Smooth muscle cell (in vitro differentiated cells): ENCODE measurements at regions not wholly inside any gene's neighbourhood (a gene's known extent, or its start where the extent isn't known, plus 50 kb on each side); places are given as distances from the start of the nearest gene placed in this dataset.

Experiments used
- DNase-seq: peaks from one replicate; lab custom pipeline; 2025; ENCODE audit not compliant: unreplicated experiment; lab: John Stamatoyannopoulos, UW
- H2AFZ ChIP-seq: fragments of 200-600 bp; sonication (generic); 2 replicates; pipeline ENCODE4 v1.6.0; 2016; ENCODE audit warnings: antibody characterized with exemption, low read depth, mild to moderate bottlenecking
- H3F3A ChIP-seq: fragments of 200-600 bp; sonication (generic); 2 replicates; pipeline ENCODE4 v1.6.0; 2017; ENCODE audit warnings: antibody characterized with exemption, low read depth
- H3K27ac ChIP-seq: fragments of 200-600 bp; sonication (generic); 2 replicates; pipeline ENCODE4 v1.5.1; 2016; ENCODE audit warnings: low read depth, mild to moderate bottlenecking
- H3K27me3 ChIP-seq: fragments of 200-600 bp; sonication (generic); 2 replicates; pipeline ENCODE4 v1.6.1; 2016; ENCODE audit warnings: low read depth, mild to moderate bottlenecking
- H3K36me3 ChIP-seq: fragments of 200-600 bp; sonication (generic); 2 replicates; pipeline ENCODE4 v1.5.1; 2016; ENCODE audit warnings: low read depth
- H3K4me1 ChIP-seq: fragments of 200-600 bp; sonication (generic); 2 replicates; pipeline ENCODE4 v1.5.1; 2016; ENCODE audit warnings: low read depth
- H3K4me2 ChIP-seq: fragments of 200-600 bp; sonication (generic); 2 replicates; pipeline ENCODE4 v1.6.0; 2016; ENCODE audit warnings: mild to moderate bottlenecking
- H3K4me3 ChIP-seq: fragments of 200-600 bp; sonication (generic); 2 replicates; pipeline ENCODE4 v1.5.1; 2016; ENCODE audit warnings: mild to moderate bottlenecking
- H3K79me2 ChIP-seq: fragments of 200-600 bp; sonication (generic); 2 replicates; pipeline ENCODE4 v1.6.0; 2016; ENCODE audit warnings: low read depth, mild to moderate bottlenecking
- H3K9ac ChIP-seq: fragments of 200-600 bp; sonication (generic); 2 replicates; pipeline ENCODE4 v1.6.0; 2016; ENCODE audit warnings: low read depth
- H3K9me3 ChIP-seq: fragments of 200-600 bp; sonication (generic); replicated peaks from 2 replicates; pipeline ENCODE4 v1.5.1; 2016; ENCODE audit warnings: low read depth
- H4K20me1 ChIP-seq: fragments of 200-600 bp; sonication (generic); 2 replicates; pipeline ENCODE4 v1.6.0; 2016; ENCODE audit warnings: low read depth
- WGBS: methylation state at CpG from one replicate; pipeline ENCODE4 v1.1.7; 2016; ENCODE audit warnings: low lambda C conversion rate; 5-methylcytosine and 5-hydroxymethylcytosine counted together
- TF ChIP-seq, protein P1 (sequence below): fragments of 200-600 bp; sonication (generic); IDR thresholded peaks from 2 replicates; pipeline ENCODE4 v1.5.1; 2017; ENCODE audit warnings: borderline replicate concordance, mild to moderate bottlenecking, antibody characterized with exemption; ENCODE audit not compliant: insufficient read depth, poor library complexity, severe bottlenecking

DNA sequence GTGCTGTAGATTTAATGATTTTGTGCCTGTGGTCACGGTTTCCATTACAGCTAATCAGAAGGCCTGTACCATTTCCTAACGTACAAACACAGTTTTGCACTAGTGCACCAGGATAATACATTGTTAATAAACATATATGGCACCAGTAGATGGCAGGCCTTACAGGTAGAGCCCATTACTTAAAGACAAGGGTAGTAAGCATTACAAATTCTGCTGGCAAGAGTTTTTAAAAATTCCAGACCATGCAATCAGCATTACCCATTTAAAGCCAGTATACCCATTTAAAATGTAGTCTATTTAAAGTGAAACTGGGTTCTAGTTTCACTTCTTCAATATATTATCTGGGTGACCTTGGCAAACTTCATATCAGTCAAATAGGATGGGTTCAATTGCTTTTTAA is 224.2 kb downstream of the NUP35 start:
- no peaks in the 10 kb centered on the region for H3K4me1 ChIP-seq

DNA sequence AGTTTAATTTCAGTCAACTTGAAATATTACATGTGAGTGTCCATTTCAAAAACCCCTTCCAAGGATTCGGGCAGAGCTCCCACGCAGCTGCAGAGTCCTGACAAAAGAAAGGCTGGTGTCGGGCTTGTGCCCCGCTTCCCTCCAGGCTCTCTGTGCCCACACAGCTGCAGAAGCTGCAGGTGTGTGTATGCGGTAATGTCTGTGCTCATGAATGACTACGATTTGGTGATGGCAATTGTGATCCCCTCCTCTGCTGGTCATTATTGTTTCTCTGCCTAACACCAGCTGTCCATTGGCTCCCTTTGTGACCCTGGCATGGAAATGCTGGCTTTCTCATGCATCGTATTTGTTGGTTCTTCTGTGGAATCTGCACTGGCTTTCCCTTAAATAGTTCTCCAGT is 224.8 kb downstream of the NUP35 start:
- WGBS, result 92% methylated on average over 7 of the region's 7 CpGs
- Histone ChIP-seq H3K9me3 (no peaks in the 10 kb centered on the region), H3F3A (no peaks in the 10 kb centered on the region), H3K9ac (no peak overlapping the region), H4K20me1 (no peaks in the 10 kb centered on the region), H3K27ac (no peak overlapping the region), H3K4me2 (no peak overlapping the region), H2AFZ (no peak overlapping the region), H3K4me1 (no peaks in the 10 kb centered on the region), H3K36me3 (no peaks in the 10 kb centered on the region), H3K4me3 (no peak overlapping the region), H3K27me3 (no peaks in the 10 kb centered on the region), H3K79me2 (no peaks in the 10 kb centered on the region)
- no peak for DNase-seq
- TF ChIP-seq, protein P1, sequence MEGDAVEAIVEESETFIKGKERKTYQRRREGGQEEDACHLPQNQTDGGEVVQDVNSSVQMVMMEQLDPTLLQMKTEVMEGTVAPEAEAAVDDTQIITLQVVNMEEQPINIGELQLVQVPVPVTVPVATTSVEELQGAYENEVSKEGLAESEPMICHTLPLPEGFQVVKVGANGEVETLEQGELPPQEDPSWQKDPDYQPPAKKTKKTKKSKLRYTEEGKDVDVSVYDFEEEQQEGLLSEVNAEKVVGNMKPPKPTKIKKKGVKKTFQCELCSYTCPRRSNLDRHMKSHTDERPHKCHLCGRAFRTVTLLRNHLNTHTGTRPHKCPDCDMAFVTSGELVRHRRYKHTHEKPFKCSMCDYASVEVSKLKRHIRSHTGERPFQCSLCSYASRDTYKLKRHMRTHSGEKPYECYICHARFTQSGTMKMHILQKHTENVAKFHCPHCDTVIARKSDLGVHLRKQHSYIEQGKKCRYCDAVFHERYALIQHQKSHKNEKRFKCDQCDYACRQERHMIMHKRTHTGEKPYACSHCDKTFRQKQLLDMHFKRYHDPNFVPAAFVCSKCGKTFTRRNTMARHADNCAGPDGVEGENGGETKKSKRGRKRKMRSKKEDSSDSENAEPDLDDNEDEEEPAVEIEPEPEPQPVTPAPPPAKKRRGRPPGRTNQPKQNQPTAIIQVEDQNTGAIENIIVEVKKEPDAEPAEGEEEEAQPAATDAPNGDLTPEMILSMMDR, result no peak

More for the DNA sequence above, 224.2 kb downstream of the NUP35 start:
- no peak overlapping the region for H3K9ac ChIP-seq
- no peaks in the 10 kb centered on the region for H3K9me3 ChIP-seq
- TF ChIP-seq, protein P1, result no peak
- no peak for DNase-seq
- no peaks in the 10 kb centered on the region for H3K36me3 ChIP-seq
- 96% methylated on average over 2 of the region's 2 CpGs for WGBS
- H3K79me2 ChIP-seq, result no peaks in the 10 kb centered on the region
- no peaks in the 10 kb centered on the region for H3F3A ChIP-seq
- H2AFZ ChIP-seq, result no peak overlapping the region
- H3K27ac ChIP-seq, result no peak overlapping the region
- no peaks in the 10 kb centered on the region for H3K27me3 ChIP-seq
- H3K4me3 ChIP-seq, result no peak overlapping the region
- no peak overlapping the region for H3K4me2 ChIP-seq
- H4K20me1 ChIP-seq, result no peaks in the 10 kb centered on the region

DNA sequence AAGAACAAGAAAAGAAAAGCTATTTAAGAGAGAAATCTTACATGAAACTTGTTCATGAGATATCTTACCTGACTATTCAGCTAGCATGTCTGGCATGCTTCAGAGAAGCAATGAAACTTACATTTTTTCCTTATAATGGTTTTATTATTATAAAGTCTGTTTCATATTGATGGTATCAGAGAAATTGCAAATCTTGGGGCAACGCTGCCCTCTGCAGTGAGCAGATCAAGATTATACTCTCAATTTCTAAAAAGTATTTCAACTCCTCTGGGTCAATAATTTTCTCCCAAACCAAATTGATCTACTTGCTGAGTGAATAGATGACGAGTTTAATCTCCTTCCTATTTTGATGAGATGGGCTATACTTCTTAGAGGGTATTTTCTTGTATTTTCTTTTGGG is 235.6 kb downstream of the NUP35 start:
- H4K20me1 ChIP-seq, result no peaks in the 10 kb centered on the region
- H3K79me2 ChIP-seq, result no peaks in the 10 kb centered on the region
- WGBS, result 89% methylated on average over 2 of the region's 2 CpGs
- H3K4me2 ChIP-seq, result no peak overlapping the region
- no peaks in the 10 kb centered on the region for H3K4me1 ChIP-seq
- H3K9me3 ChIP-seq, result no peaks in the 10 kb centered on the region
- no peak for DNase-seq
- no peak overlapping the region for H2AFZ ChIP-seq
- no peaks in the 10 kb centered on the region for H3K36me3 ChIP-seq
- H3K4me3 ChIP-seq, result no peak overlapping the region
- no peaks in the 10 kb centered on the region for H3F3A ChIP-seq
- H3K9ac ChIP-seq, result no peak overlapping the region
- TF ChIP-seq, protein P1, result peak; percentile 15
- no peak overlapping the region for H3K27ac ChIP-seq
- no peaks in the 10 kb centered on the region for H3K27me3 ChIP-seq

DNA sequence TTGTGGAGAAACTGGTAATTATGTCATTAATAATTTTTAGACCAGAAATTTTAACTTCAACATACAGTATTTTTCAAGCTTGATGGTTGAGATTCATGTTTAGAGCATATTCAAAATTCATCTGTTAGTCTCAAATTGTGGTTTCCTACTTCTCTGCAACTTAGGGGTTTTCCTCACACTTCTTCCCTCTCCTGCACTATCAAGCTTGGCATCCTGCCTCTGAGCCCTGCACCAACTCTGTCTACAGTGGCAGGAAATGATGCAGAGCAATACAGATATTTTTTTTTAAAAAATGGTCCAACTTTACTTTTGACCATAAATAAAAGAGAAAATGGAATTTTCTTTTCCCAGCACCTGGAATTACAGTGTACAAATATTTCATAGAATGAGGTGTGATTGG is 247.3 kb downstream of the NUP35 start:
- Histone ChIP-seq H3K27ac (no peak overlapping the region), H3K4me1 (no peaks in the 10 kb centered on the region), H3K9me3 (no peaks in the 10 kb centered on the region), H3F3A (no peaks in the 10 kb centered on the region), H3K79me2 (no peaks in the 10 kb centered on the region), H3K27me3 (no peaks in the 10 kb centered on the region), H3K36me3 (no peaks in the 10 kb centered on the region), H3K9ac (no peak overlapping the region), H3K4me2 (no peak overlapping the region), H2AFZ (no peak overlapping the region), H4K20me1 (no peaks in the 10 kb centered on the region), H3K4me3 (no peak overlapping the region)
- no peak for DNase-seq
- TF ChIP-seq, protein P1, result no peak
